H1 (cell line): ENCODE measurements at regions not wholly inside any gene's neighbourhood (a gene's known extent, or its start where the extent isn't known, plus 50 kb on each side); places are given as distances from the start of the nearest gene placed in this dataset.

ENCODE experiments used
- CEBPB ChIP-seq: IDR thresholded peaks from 2 replicates; pipeline ENCODE4 v1.6.1; 2012; ENCODE audit warnings: low read depth, low read length
- EGR1 ChIP-seq: IDR thresholded peaks from 2 replicates; pipeline ENCODE4 v1.6.1; 2011; ENCODE audit warnings: low read depth, low read length, borderline replicate concordance
- GABPA ChIP-seq: IDR thresholded peaks from 2 replicates; pipeline ENCODE4 v1.6.1; 2011; ENCODE audit warnings: mild to moderate bottlenecking, low read length, moderate library complexity, borderline replicate concordance; ENCODE audit not compliant: insufficient read depth
- NANOG ChIP-seq: IDR thresholded peaks from 2 replicates; pipeline ENCODE4 v1.6.1; 2011; ENCODE audit warnings: low read length, low read depth, mild to moderate bottlenecking, inconsistent platforms; ENCODE audit not compliant: insufficient read depth, poor library complexity, severe bottlenecking
- RNF2 ChIP-seq: fragments of 200-900, 300-1000 bp; sonication (generic); IDR thresholded peaks from 2 replicates; pipeline ENCODE4 v1.7.1; 2016; ENCODE audit warnings: borderline replicate concordance, low read depth, mild to moderate bottlenecking, antibody characterized with exemption, low read length; ENCODE audit not compliant: poor library complexity, severe bottlenecking; ENCODE audit errors: missing control alignments
- SRF ChIP-seq: IDR thresholded peaks from 2 replicates; pipeline ENCODE4 v1.6.1; 2011; ENCODE audit warnings: mild to moderate bottlenecking, low read depth, low read length, moderate library complexity
- TEAD4 ChIP-seq: IDR thresholded peaks from 2 replicates; pipeline ENCODE4 v1.6.1; 2012; ENCODE audit warnings: low read depth, low read length, inconsistent platforms, mixed read lengths
- TF ChIP-seq, protein P1 (sequence below): IDR thresholded peaks from 2 replicates; pipeline ENCODE4 v1.6.1; 2011; ENCODE audit warnings: low read length, improper control_type of control experiment
- TF ChIP-seq, protein P2 (sequence below): IDR thresholded peaks from 2 replicates; pipeline ENCODE4 v1.6.1; 2012; ENCODE audit warnings: inconsistent platforms
- TF ChIP-seq, protein P3 (sequence below): fragments of 300-600 bp; sonication (generic); IDR thresholded peaks from 2 replicates; pipeline ENCODE4 v1.7.1; 2012; ENCODE audit warnings: low read length, moderate library complexity, mild to moderate bottlenecking, inconsistent platforms; ENCODE audit not compliant: insufficient replicate concordance

DNA sequence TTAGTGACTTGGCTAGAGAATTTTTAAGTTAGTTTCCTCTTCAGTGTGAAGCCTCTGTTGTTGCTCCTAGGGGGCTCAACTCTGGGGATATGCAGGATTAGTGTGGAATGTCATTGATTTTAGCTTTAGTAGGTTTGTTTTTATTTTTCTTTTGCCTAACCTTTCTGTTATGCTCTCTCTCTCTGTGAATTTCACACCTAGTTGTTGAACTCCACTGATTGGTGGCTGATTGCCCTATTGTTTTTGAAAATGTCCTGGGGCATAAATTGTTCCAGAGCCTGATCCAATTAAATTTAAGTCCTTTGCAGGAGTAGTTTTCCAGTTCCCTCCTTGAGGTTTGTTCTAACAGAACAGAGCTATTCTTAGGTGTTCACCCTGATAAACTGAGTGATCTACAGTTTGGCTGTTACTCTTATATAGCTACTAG, 393.3 kb upstream of the CTSO start (continued):
- no peak for TF ChIP-seq GABPA
- TF ChIP-seq CEBPB = no peak
- TF ChIP-seq TEAD4 = peak; percentile 44; the same call in 1 of the 2 replicates
- TF ChIP-seq NANOG = peak; percentile 52
- TF ChIP-seq SRF = no peak
- no peak for TF ChIP-seq EGR1
- TF ChIP-seq, protein P1, sequence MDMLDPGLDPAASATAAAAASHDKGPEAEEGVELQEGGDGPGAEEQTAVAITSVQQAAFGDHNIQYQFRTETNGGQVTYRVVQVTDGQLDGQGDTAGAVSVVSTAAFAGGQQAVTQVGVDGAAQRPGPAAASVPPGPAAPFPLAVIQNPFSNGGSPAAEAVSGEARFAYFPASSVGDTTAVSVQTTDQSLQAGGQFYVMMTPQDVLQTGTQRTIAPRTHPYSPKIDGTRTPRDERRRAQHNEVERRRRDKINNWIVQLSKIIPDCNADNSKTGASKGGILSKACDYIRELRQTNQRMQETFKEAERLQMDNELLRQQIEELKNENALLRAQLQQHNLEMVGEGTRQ = no peak
- TF ChIP-seq RNF2 = no peak
- TF ChIP-seq, protein P2, sequence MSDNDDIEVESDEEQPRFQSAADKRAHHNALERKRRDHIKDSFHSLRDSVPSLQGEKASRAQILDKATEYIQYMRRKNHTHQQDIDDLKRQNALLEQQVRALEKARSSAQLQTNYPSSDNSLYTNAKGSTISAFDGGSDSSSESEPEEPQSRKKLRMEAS = no peak
- TF ChIP-seq, protein P3, sequence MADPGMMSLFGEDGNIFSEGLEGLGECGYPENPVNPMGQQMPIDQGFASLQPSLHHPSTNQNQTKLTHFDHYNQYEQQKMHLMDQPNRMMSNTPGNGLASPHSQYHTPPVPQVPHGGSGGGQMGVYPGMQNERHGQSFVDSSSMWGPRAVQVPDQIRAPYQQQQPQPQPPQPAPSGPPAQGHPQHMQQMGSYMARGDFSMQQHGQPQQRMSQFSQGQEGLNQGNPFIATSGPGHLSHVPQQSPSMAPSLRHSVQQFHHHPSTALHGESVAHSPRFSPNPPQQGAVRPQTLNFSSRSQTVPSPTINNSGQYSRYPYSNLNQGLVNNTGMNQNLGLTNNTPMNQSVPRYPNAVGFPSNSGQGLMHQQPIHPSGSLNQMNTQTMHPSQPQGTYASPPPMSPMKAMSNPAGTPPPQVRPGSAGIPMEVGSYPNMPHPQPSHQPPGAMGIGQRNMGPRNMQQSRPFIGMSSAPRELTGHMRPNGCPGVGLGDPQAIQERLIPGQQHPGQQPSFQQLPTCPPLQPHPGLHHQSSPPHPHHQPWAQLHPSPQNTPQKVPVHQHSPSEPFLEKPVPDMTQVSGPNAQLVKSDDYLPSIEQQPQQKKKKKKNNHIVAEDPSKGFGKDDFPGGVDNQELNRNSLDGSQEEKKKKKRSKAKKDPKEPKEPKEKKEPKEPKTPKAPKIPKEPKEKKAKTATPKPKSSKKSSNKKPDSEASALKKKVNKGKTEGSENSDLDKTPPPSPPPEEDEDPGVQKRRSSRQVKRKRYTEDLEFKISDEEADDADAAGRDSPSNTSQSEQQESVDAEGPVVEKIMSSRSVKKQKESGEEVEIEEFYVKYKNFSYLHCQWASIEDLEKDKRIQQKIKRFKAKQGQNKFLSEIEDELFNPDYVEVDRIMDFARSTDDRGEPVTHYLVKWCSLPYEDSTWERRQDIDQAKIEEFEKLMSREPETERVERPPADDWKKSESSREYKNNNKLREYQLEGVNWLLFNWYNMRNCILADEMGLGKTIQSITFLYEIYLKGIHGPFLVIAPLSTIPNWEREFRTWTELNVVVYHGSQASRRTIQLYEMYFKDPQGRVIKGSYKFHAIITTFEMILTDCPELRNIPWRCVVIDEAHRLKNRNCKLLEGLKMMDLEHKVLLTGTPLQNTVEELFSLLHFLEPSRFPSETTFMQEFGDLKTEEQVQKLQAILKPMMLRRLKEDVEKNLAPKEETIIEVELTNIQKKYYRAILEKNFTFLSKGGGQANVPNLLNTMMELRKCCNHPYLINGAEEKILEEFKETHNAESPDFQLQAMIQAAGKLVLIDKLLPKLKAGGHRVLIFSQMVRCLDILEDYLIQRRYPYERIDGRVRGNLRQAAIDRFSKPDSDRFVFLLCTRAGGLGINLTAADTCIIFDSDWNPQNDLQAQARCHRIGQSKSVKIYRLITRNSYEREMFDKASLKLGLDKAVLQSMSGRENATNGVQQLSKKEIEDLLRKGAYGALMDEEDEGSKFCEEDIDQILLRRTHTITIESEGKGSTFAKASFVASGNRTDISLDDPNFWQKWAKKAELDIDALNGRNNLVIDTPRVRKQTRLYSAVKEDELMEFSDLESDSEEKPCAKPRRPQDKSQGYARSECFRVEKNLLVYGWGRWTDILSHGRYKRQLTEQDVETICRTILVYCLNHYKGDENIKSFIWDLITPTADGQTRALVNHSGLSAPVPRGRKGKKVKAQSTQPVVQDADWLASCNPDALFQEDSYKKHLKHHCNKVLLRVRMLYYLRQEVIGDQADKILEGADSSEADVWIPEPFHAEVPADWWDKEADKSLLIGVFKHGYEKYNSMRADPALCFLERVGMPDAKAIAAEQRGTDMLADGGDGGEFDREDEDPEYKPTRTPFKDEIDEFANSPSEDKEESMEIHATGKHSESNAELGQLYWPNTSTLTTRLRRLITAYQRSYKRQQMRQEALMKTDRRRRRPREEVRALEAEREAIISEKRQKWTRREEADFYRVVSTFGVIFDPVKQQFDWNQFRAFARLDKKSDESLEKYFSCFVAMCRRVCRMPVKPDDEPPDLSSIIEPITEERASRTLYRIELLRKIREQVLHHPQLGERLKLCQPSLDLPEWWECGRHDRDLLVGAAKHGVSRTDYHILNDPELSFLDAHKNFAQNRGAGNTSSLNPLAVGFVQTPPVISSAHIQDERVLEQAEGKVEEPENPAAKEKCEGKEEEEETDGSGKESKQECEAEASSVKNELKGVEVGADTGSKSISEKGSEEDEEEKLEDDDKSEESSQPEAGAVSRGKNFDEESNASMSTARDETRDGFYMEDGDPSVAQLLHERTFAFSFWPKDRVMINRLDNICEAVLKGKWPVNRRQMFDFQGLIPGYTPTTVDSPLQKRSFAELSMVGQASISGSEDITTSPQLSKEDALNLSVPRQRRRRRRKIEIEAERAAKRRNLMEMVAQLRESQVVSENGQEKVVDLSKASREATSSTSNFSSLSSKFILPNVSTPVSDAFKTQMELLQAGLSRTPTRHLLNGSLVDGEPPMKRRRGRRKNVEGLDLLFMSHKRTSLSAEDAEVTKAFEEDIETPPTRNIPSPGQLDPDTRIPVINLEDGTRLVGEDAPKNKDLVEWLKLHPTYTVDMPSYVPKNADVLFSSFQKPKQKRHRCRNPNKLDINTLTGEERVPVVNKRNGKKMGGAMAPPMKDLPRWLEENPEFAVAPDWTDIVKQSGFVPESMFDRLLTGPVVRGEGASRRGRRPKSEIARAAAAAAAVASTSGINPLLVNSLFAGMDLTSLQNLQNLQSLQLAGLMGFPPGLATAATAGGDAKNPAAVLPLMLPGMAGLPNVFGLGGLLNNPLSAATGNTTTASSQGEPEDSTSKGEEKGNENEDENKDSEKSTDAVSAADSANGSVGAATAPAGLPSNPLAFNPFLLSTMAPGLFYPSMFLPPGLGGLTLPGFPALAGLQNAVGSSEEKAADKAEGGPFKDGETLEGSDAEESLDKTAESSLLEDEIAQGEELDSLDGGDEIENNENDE = peak; percentile 88
